Panc1 (cell line): ENCODE measurements at regions not wholly inside any gene's neighbourhood (a gene's known extent, or its start where the extent isn't known, plus 50 kb on each side); places are given as distances from the start of the nearest gene placed in this dataset.

ENCODE experiments used
- ATAC-seq: fragments of 200-7000 bp; cut with Tn5 transposase; 2 replicates; pipeline ENCODE4 v1.9.1; 2020; ENCODE audit warnings: mild to moderate bottlenecking, moderate library complexity
- BruUV-seq: library from RNA; stranded (reverse); fragments of 400-500 nt; replicated peaks from 2 replicates; lab custom pipeline; 2021; lab: Mats Ljungman, UMichigan
- CTCF ChIA-PET: fragments of 300-600 bp; sonication (Branson Sonifier 250); formaldehyde crosslinking; loops from one replicate; lab custom pipeline; 2022; ENCODE audit warnings: antibody characterized with exemption; lab: Charles Lee
- POLR2A ChIA-PET: fragments of 300-600 bp; sonication (Branson Sonifier 250); formaldehyde crosslinking; loops from one replicate; lab custom pipeline; 2022; ENCODE audit warnings: antibody characterized with exemption; lab: Charles Lee
- DNase-seq: peaks from one replicate; pipeline ENCODE4 v3.0.0-alpha.2; 2010; ENCODE audit warnings: low read depth, low spot score
- H3K27ac ChIP-seq: 2 replicates; pipeline ENCODE4 v1.5.1; 2011; ENCODE audit warnings: mild to moderate bottlenecking, low read length, inconsistent platforms
- H3K27me3 ChIP-seq: fragments of 200-500 bp; sonication (Bioruptor generic); 2 replicates; pipeline ENCODE4 v1.6.0; 2014; ENCODE audit warnings: low read length, inconsistent platforms; ENCODE audit not compliant: control insufficient read depth, insufficient read depth
- H3K36me3 ChIP-seq: fragments of 200-500 bp; sonication (Bioruptor generic); 2 replicates; pipeline ENCODE4 v1.5.1; 2014; ENCODE audit warnings: inconsistent platforms, mild to moderate bottlenecking, low read length, moderate library complexity; ENCODE audit not compliant: control insufficient read depth, insufficient read depth
- H3K4me1 ChIP-seq: 2 replicates; pipeline ENCODE4 v1.5.1; 2011; ENCODE audit warnings: inconsistent platforms, mild to moderate bottlenecking, low read length, moderate library complexity; ENCODE audit not compliant: control insufficient read depth, insufficient read depth
- H3K4me3 ChIP-seq, 2 experiments: 2 replicates each; pipeline ENCODE4 v1.5.1; 2011 to 2012; ENCODE audit warnings: low read depth in 2 of 2, low read length in 2 of 2, mild to moderate bottlenecking in 2 of 2, inconsistent platforms in 1 of 2, moderate library complexity in 1 of 2
- H3K9me3 ChIP-seq: fragments of 200-500 bp; sonication (Bioruptor generic); 2 replicates; pipeline ENCODE4 v1.5.1; 2014; ENCODE audit warnings: low read depth, mild to moderate bottlenecking, inconsistent platforms, low read length, moderate library complexity; ENCODE audit not compliant: control insufficient read depth, insufficient read depth
- CTCF ChIP-seq: fragments of 450-650 bp; IDR thresholded peaks from 2 replicates; pipeline ENCODE4 v1.5.1; 2017; ENCODE audit warnings: mild to moderate bottlenecking
- POLR2AphosphoS5 ChIP-seq: IDR thresholded peaks from 2 replicates; pipeline ENCODE4 v1.6.1; 2012; ENCODE audit warnings: mild to moderate bottlenecking, low read depth, low read length, moderate library complexity
- SIN3A ChIP-seq: IDR thresholded peaks from 2 replicates; pipeline ENCODE4 v1.6.1; 2012; ENCODE audit warnings: low read depth, mild to moderate bottlenecking, low read length, moderate library complexity, borderline replicate concordance; ENCODE audit not compliant: insufficient read depth
- TCF7L2 ChIP-seq: IDR thresholded peaks from 2 replicates; pipeline ENCODE4 v1.6.1; 2011; ENCODE audit warnings: mild to moderate bottlenecking, low read depth, low read length, inconsistent platforms
- in situ Hi-C: cut with HindIII; loops from 2 replicates; pipeline ENCODE4 v1.10.0; 2016; ENCODE audit warnings: low sequenced_read_pairs, low pct_unique_long_range_greater_than_20kb
- intact Hi-C: fragments of 100-400 bp; cut with micrococcal nuclease; formaldehyde crosslinking; loops from one replicate; pipeline ENCODE4 v1.10.0; 2022; ENCODE audit not compliant: unreplicated experiment
- TF ChIP-seq, protein P1 (sequence below), 2 experiments: IDR thresholded peaks; 2 replicates each; pipeline ENCODE4 v1.6.1; 2011 to 2012; ENCODE audit warnings: low read depth in 2 of 2, control low read depth in 1 of 2, low read length in 1 of 2, mild to moderate bottlenecking in 1 of 2, moderate library complexity in 1 of 2; ENCODE audit not compliant: insufficient read depth in 1 of 2

DNA sequence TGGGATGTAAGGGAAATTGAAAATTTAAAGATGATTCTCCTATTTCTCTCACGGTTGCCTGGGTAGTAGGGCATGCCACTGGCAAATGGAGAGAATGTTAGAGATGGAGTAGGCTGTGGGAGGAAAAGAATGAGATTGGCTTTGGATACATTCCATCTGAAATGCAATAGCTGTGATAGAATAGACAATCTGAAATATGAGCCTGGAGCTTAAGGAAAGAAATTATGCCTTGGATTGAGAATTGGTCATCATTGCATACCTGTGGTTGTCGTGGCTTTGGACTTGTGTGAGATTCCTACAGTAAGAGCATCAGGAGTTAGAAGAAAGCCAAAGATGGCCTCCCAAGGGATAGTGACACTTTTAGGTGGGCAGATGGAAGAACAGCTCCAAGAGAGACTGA, 305.1 kb upstream of the SLC10A2 start:
- H3K27ac ChIP-seq, result no peak overlapping the region
- intact Hi-C loops, result no loop called here
- no peaks in the 10 kb centered on the region for H3K4me1 ChIP-seq
- ChIA-PET CTCF (no interaction called here), POLR2A (no interaction called here)
- in situ Hi-C loops, result no loop called here
- no peaks in the 10 kb centered on the region for H3K9me3 ChIP-seq
- BruUV-seq, result no TSS peak
- DNase-seq, result no peak
- no peaks in the 10 kb centered on the region for H3K36me3 ChIP-seq
- no peaks in the 10 kb centered on the region for H3K27me3 ChIP-seq
- no peak overlapping the region for H3K4me3 ChIP-seq
- ATAC-seq, result no peak
- TF ChIP-seq TCF7L2 (no peak), POLR2AphosphoS5 (no peak), CTCF (no peak), SIN3A (no peak)
- TF ChIP-seq, protein P1, sequence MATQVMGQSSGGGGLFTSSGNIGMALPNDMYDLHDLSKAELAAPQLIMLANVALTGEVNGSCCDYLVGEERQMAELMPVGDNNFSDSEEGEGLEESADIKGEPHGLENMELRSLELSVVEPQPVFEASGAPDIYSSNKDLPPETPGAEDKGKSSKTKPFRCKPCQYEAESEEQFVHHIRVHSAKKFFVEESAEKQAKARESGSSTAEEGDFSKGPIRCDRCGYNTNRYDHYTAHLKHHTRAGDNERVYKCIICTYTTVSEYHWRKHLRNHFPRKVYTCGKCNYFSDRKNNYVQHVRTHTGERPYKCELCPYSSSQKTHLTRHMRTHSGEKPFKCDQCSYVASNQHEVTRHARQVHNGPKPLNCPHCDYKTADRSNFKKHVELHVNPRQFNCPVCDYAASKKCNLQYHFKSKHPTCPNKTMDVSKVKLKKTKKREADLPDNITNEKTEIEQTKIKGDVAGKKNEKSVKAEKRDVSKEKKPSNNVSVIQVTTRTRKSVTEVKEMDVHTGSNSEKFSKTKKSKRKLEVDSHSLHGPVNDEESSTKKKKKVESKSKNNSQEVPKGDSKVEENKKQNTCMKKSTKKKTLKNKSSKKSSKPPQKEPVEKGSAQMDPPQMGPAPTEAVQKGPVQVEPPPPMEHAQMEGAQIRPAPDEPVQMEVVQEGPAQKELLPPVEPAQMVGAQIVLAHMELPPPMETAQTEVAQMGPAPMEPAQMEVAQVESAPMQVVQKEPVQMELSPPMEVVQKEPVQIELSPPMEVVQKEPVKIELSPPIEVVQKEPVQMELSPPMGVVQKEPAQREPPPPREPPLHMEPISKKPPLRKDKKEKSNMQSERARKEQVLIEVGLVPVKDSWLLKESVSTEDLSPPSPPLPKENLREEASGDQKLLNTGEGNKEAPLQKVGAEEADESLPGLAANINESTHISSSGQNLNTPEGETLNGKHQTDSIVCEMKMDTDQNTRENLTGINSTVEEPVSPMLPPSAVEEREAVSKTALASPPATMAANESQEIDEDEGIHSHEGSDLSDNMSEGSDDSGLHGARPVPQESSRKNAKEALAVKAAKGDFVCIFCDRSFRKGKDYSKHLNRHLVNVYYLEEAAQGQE (IDR thresholded peaks at IDR 0.05; ENCODE audit: insufficient read depth in 1 of 2, low read depth in 2 of 2, low read length in 1 of 2), result no peak

- intact Hi-C loops (no loop called here), in situ Hi-C loops (no loop called here)
- no TSS peak for BruUV-seq
- DNase-seq (no peak), ATAC-seq (no peak)
- H3K4me1 ChIP-seq, result no peaks in the 10 kb centered on the region
- H3K36me3 ChIP-seq, result no peaks in the 10 kb centered on the region
- ChIA-PET CTCF (no interaction called here), POLR2A (no interaction called here)
- H3K27me3 ChIP-seq, result no peaks in the 10 kb centered on the region
- TF ChIP-seq, protein P1 (IDR thresholded peaks at IDR 0.05; ENCODE audit: insufficient read depth in 1 of 2, low read depth in 2 of 2, low read length in 1 of 2), result no peak
- no peak for TF ChIP-seq TCF7L2
- no peak for TF ChIP-seq SIN3A
- TF ChIP-seq CTCF, result no peak
- no peak for TF ChIP-seq POLR2AphosphoS5
- H3K4me3 ChIP-seq, result no peak overlapping the region
- H3K27ac ChIP-seq, result no peak overlapping the region
- no peaks in the 10 kb centered on the region for H3K9me3 ChIP-seq
Measured at GRCh38 chr13:103370790-103371189, 304.6 kb upstream of the SLC10A2 start.
